Duodenal mucosa (tissue), 2 donors: ENCODE measurements at regions not wholly inside any gene's neighbourhood (a gene's known extent, or its start where the extent isn't known, plus 50 kb on each side); places are given as distances from the start of the nearest gene placed in this dataset.

Source experiments
- H3K27ac ChIP-seq: one replicate; pipeline ENCODE4 v1.7.0; 2013; ENCODE audit warnings: low read depth, low read length
- H3K27me3 ChIP-seq, 2 donors: one replicate each; pipeline ENCODE4 v1.7.0; 2013; ENCODE audit warnings: low read length in 2 of 2, control low read depth in 1 of 2; ENCODE audit not compliant: insufficient read depth in 2 of 2, control insufficient read depth in 1 of 2
- H3K36me3 ChIP-seq, 2 donors: one replicate each; pipeline ENCODE4 v1.7.0; 2013; ENCODE audit warnings: low read length in 2 of 2, control low read depth in 1 of 2; ENCODE audit not compliant: insufficient read depth in 2 of 2, control insufficient read depth in 1 of 2
- H3K4me1 ChIP-seq, 2 donors: one replicate each; pipeline ENCODE4 v1.7.0; 2013; ENCODE audit warnings: low read length in 2 of 2, control low read depth in 1 of 2; ENCODE audit not compliant: insufficient read depth in 2 of 2, control insufficient read depth in 1 of 2
- H3K4me3 ChIP-seq, 2 donors: one replicate each; pipeline ENCODE4 v1.7.0; 2013; ENCODE audit warnings: low read length in 2 of 2, low read depth in 1 of 2
- H3K9ac ChIP-seq, 2 donors: one replicate each; pipeline ENCODE4 v1.7.0; 2013; ENCODE audit warnings: low read length in 2 of 2, low read depth in 1 of 2
- H3K9me3 ChIP-seq, 2 donors: one replicate each; pipeline ENCODE4 v1.7.0; 2013; ENCODE audit warnings: low read length in 2 of 2, control low read depth in 1 of 2; ENCODE audit not compliant: control insufficient read depth in 1 of 2

GRCh38 chr5:74094096-74094781 lies 468.2 kb downstream of the ARHGEF28 start:
- Histone ChIP-seq H3K4me3 (no peak overlapping the region), H3K36me3 (no peaks in the 10 kb centered on the region), H3K9ac (no peak overlapping the region), H3K4me1 (no peaks in the 10 kb centered on the region), H3K27me3 (no peaks in the 10 kb centered on the region), H3K9me3 (no peaks in the 10 kb centered on the region), H3K27ac (no peak overlapping the region)

GRCh38 chr5:74093561-74093960 lies 467.6 kb downstream of the ARHGEF28 start:
- no peaks in the 10 kb centered on the region for H3K9me3 ChIP-seq
- no peak overlapping the region for H3K27ac ChIP-seq
- H3K4me3 ChIP-seq, result no peak overlapping the region
- H3K4me1 ChIP-seq, result no peaks in the 10 kb centered on the region
- H3K9ac ChIP-seq, result no peak overlapping the region
- no peaks in the 10 kb centered on the region for H3K36me3 ChIP-seq
- H3K27me3 ChIP-seq, result no peaks in the 10 kb centered on the region

- H3K9me3 ChIP-seq, result no peaks in the 10 kb centered on the region
- no peak overlapping the region for H3K4me3 ChIP-seq
- no peaks in the 10 kb centered on the region for H3K27me3 ChIP-seq
- no peak overlapping the region for H3K9ac ChIP-seq
- no peak overlapping the region for H3K27ac ChIP-seq
- H3K36me3 ChIP-seq, result no peaks in the 10 kb centered on the region
- H3K4me1 ChIP-seq, result no peaks in the 10 kb centered on the region
These were observed 466.8 kb downstream of the ARHGEF28 start for GRCh38 chr5:74092766-74093165.

GRCh38 chr5:74085782-74086181 lies 459.8 kb downstream of the ARHGEF28 start:
- H3K27me3 ChIP-seq, result no peaks in the 10 kb centered on the region
- H3K36me3 ChIP-seq, result no peaks in the 10 kb centered on the region
- no peak overlapping the region for H3K27ac ChIP-seq
- no peak overlapping the region for H3K4me3 ChIP-seq
- H3K9me3 ChIP-seq, result no peaks in the 10 kb centered on the region
- no peak overlapping the region for H3K9ac ChIP-seq
- H3K4me1 ChIP-seq, result no peaks in the 10 kb centered on the region

- no peak overlapping the region for H3K27ac ChIP-seq
- no peaks in the 10 kb centered on the region for H3K9me3 ChIP-seq
- H3K4me1 ChIP-seq, result no peaks in the 10 kb centered on the region
- no peak overlapping the region for H3K4me3 ChIP-seq
- H3K36me3 ChIP-seq, result no peaks in the 10 kb centered on the region
- no peaks in the 10 kb centered on the region for H3K27me3 ChIP-seq
- no peak overlapping the region for H3K9ac ChIP-seq
These were observed 459.2 kb downstream of the ARHGEF28 start for GRCh38 chr5:74085186-74085585.

- H3K4me1 ChIP-seq, result no peaks in the 10 kb centered on the region
- no peaks in the 10 kb centered on the region for H3K27me3 ChIP-seq
- H3K9me3 ChIP-seq, result no peaks in the 10 kb centered on the region
- H3K36me3 ChIP-seq, result no peaks in the 10 kb centered on the region
- H3K27ac ChIP-seq, result no peak overlapping the region
- no peak overlapping the region for H3K4me3 ChIP-seq
- H3K9ac ChIP-seq, result no peak overlapping the region
These were observed 457.2 kb downstream of the ARHGEF28 start for GRCh38 chr5:74083096-74083791.

GRCh38 chr5:74082512-74083055 lies 456.6 kb downstream of the ARHGEF28 start:
- no peaks in the 10 kb centered on the region for H3K27me3 ChIP-seq
- no peaks in the 10 kb centered on the region for H3K36me3 ChIP-seq
- no peak overlapping the region for H3K27ac ChIP-seq
- no peaks in the 10 kb centered on the region for H3K4me1 ChIP-seq
- H3K4me3 ChIP-seq, result no peak overlapping the region
- no peak overlapping the region for H3K9ac ChIP-seq
- no peaks in the 10 kb centered on the region for H3K9me3 ChIP-seq

- Histone ChIP-seq H3K27me3 (no peaks in the 10 kb centered on the region), H3K9ac (no peak overlapping the region), H3K27ac (no peak overlapping the region), H3K9me3 (no peaks in the 10 kb centered on the region), H3K4me3 (no peak overlapping the region), H3K36me3 (no peaks in the 10 kb centered on the region), H3K4me1 (no peaks in the 10 kb centered on the region)
These were observed 455.1 kb downstream of the ARHGEF28 start for GRCh38 chr5:74081126-74081525.

- Histone ChIP-seq H3K9ac (no peak overlapping the region), H3K4me1 (no peaks in the 10 kb centered on the region), H3K27ac (no peak overlapping the region), H3K27me3 (no peaks in the 10 kb centered on the region), H3K36me3 (no peaks in the 10 kb centered on the region), H3K9me3 (no peaks in the 10 kb centered on the region), H3K4me3 (no peak overlapping the region)
These were observed 454.1 kb downstream of the ARHGEF28 start for GRCh38 chr5:74079971-74080556.
